Activated naive CD4-positive, alpha-beta T cell treated with anti-CD3 and anti-CD28 coated beads, Interleukin-2, amount 50 U/mL, for 16 hours (primary cell): ENCODE measurements at regions not wholly inside any gene's neighbourhood (a gene's known extent, or its start where the extent isn't known, plus 50 kb on each side); places are given as distances from the start of the nearest gene placed in this dataset.
"Not testable (repeated sequence)": the region's sequence is repeated elsewhere in the genome, so short reads cannot be mapped to it uniquely, and the experiment has no call there.

Experiments
- DNase-seq: peaks from one replicate; pipeline ENCODE4 v3.0.0-alpha.2; 2020

- DNase-seq: no peak
These were observed 1604.0 kb downstream of the REEP3 start for GRCh38 chr10:65125212-65125611.

GRCh38 chr10:65126288-65126687, 1605.1 kb downstream of the REEP3 start:
- DNase-seq: no peak

- no peak for DNase-seq
These were observed 1607.1 kb downstream of the REEP3 start for GRCh38 chr10:65128277-65128676.

- no peak for DNase-seq
These were observed 1609.1 kb downstream of the REEP3 start for GRCh38 chr10:65130162-65130758.

- no peak for DNase-seq
These were observed 1612.5 kb downstream of the REEP3 start for GRCh38 chr10:65133652-65134051.

- DNase-seq: no peak
These were observed 1614.3 kb downstream of the REEP3 start for GRCh38 chr10:65135508-65135907.

- DNase-seq: no peak
These were observed 1621.6 kb downstream of the REEP3 start for GRCh38 chr10:65142641-65143435.

GRCh38 chr10:65143723-65144122, 1622.5 kb downstream of the REEP3 start:
- no peak for DNase-seq

GRCh38 chr10:65149878-65150277, 1628.7 kb downstream of the REEP3 start:
- DNase-seq: no peak

GRCh38 chr10:65166272-65166671, 1645.1 kb downstream of the REEP3 start:
- DNase-seq: no peak

- DNase-seq: no peak
These were observed 1651.0 kb downstream of the REEP3 start for GRCh38 chr10:65172249-65172648.

- no peak for DNase-seq
These were observed 1655.8 kb downstream of the REEP3 start for GRCh38 chr10:65176994-65177393.

- DNase-seq: no peak
These were observed 1662.0 kb downstream of the REEP3 start for GRCh38 chr10:65183236-65183635.

- DNase-seq: not testable (repeated sequence)
These were observed 1665.5 kb downstream of the REEP3 start for GRCh38 chr10:65186668-65187067.

- DNase-seq: no peak
These were observed 1672.9 kb downstream of the REEP3 start for GRCh38 chr10:65194126-65194525.

- no peak for DNase-seq
These were observed 1673.4 kb downstream of the REEP3 start for GRCh38 chr10:65194555-65194954.

GRCh38 chr10:65196111-65196510, 1674.9 kb downstream of the REEP3 start:
- DNase-seq: no peak

- DNase-seq: no peak
These were observed 1676.7 kb downstream of the REEP3 start for GRCh38 chr10:65197935-65198334.

- DNase-seq: no peak
These were observed 1680.3 kb downstream of the REEP3 start for GRCh38 chr10:65201491-65201890.

- no peak for DNase-seq
These were observed 1683.8 kb downstream of the REEP3 start for GRCh38 chr10:65204999-65205398.

GRCh38 chr10:65213170-65213569, 1692.0 kb downstream of the REEP3 start:
- DNase-seq: no peak

- DNase-seq: no peak
These were observed 1698.2 kb downstream of the REEP3 start for GRCh38 chr10:65219444-65219843.

- DNase-seq: no peak
These were observed 1694.7 kb upstream of the LRRTM3 start for GRCh38 chr10:65231148-65231547.

- no peak for DNase-seq
These were observed 1691.6 kb upstream of the LRRTM3 start for GRCh38 chr10:65234261-65234660.

GRCh38 chr10:65235266-65235665, 1690.6 kb upstream of the LRRTM3 start:
- DNase-seq: no peak
